Esophagus muscularis mucosa (tissue), 4 donors: ENCODE measurements at regions not wholly inside any gene's neighbourhood (a gene's known extent, or its start where the extent isn't known, plus 50 kb on each side); places are given as distances from the start of the nearest gene placed in this dataset.

Experiments used
- EP300 ChIP-seq: sonication (generic); formaldehyde crosslinking; IDR thresholded peaks from one replicate; pipeline ENCODE4 v1.6.1; 2017; ENCODE audit warnings: antibody characterized with exemption
- POLR2AphosphoS5 ChIP-seq, 2 donors: sonication (generic); formaldehyde crosslinking; IDR thresholded peaks; one replicate each; pipeline ENCODE4 v1.6.1; 2017; ENCODE audit warnings: antibody characterized with exemption in 2 of 2
- TF ChIP-seq, protein P1 (sequence below), 3 experiments: fragments of 200-600 bp in 2 of 3; fragments of 450-650 bp in 1 of 3; sonication (generic) in 2 of 3; IDR thresholded peaks; one replicate each; pipeline ENCODE4 v1.5.1; 2017 to 2019; ENCODE audit warnings: antibody characterized with exemption in 3 of 3, mild to moderate bottlenecking in 2 of 3, moderate library complexity in 1 of 3

DNA sequence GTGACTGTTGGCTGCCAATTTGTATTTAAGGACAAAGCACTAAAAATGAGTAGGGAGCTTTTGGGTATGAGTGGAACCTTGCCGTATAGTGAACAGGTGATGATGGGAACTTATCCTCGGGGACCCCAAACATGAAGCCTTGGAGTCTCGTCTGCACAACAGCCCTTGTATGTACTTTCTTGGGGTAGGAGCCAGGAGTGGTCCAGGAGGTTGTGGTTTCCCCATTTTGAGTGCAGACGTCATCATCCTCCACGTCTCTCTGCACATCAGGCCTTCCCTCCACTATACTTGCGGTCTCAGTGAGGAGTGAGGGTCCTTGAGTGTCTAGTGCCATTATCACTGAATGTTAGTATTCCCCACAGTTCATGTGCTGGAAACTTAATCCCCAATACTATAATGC lies 101.5 kb upstream of the HS6ST1 start:
- TF ChIP-seq, protein P1, sequence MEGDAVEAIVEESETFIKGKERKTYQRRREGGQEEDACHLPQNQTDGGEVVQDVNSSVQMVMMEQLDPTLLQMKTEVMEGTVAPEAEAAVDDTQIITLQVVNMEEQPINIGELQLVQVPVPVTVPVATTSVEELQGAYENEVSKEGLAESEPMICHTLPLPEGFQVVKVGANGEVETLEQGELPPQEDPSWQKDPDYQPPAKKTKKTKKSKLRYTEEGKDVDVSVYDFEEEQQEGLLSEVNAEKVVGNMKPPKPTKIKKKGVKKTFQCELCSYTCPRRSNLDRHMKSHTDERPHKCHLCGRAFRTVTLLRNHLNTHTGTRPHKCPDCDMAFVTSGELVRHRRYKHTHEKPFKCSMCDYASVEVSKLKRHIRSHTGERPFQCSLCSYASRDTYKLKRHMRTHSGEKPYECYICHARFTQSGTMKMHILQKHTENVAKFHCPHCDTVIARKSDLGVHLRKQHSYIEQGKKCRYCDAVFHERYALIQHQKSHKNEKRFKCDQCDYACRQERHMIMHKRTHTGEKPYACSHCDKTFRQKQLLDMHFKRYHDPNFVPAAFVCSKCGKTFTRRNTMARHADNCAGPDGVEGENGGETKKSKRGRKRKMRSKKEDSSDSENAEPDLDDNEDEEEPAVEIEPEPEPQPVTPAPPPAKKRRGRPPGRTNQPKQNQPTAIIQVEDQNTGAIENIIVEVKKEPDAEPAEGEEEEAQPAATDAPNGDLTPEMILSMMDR (IDR thresholded peaks at IDR 0.05), result no peak
- TF ChIP-seq EP300 (no peak), POLR2AphosphoS5 (IDR thresholded peaks at IDR 0.05) (no peak)
